ENCODE measurements at regions not wholly inside any gene's neighbourhood (a gene's known extent, or its start where the extent isn't known, plus 50 kb on each side); places are given as distances from the start of the nearest gene placed in this dataset.

DNA sequence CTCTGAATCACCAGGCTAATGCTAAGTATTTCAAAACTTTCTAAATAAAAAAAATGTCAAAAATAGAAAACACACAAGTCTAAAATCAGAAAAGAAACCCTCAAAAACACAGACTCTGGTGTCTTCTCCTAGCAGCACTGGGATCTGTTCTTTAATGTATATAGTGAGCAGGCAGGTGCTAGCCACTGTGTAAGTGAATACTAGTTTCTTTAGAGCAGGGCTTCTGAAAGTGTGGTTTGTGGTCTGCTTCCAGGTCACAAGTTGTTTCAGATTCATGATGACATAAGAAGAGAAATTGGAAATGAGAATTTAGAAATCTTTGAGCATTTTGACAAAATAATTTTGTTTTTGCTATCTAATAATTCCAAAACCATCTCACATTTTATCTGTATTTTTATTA lies 763.1 kb downstream of the USP25 start:
- no peak for DNase-seq (ENCODE audit: low read depth)

GRCh38 chr21:16496609-16497008 lies 766.8 kb downstream of the USP25 start:
- DNase-seq (ENCODE audit: low read depth): no peak

DNA sequence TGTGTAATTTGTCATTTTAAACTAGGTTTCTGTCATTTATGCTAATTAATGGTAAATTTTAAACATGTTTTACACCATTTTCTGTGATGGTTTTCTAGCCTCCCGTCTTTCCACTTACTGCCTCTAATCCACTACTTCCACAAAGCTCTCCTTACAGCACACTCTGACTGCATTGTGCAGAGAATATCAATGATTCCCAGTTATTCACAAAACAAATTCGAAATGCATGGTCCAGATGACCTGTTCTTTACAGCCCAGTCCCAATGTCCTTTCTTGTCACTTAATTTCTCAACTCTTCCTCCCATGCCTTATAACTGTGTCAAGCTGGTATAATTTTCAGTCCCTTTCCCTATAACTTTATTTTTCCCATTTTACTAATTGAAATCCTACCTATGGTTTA lies 770.5 kb downstream of the USP25 start:
- DNase-seq (ENCODE audit: low read depth): no peak

- no peak for DNase-seq (ENCODE audit: low read depth)
Measured at GRCh38 chr21:16502273-16502672, 772.5 kb downstream of the USP25 start.

DNA sequence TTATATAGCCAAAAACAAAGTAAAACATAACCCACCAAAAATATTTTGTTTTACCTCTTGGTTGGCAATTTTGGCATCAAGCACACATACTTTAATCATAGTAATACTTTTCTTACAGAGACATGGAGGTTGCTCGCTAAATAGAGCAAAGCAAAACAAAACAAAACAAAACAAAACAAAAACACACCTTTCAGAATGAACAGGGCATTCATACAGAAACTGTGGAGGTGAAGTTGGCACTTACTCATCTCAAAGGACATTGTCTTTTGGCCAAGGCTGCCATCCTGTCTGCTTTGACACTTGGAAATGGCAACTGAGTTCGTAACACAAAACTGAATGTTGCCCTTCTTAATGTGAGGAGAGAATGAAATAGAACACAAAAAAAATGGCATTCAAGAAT lies 773.1 kb downstream of the USP25 start:
- no peak for DNase-seq (ENCODE audit: low read depth)

- DNase-seq (ENCODE audit: low read depth): no peak
Measured at GRCh38 chr21:16504281-16504680, 774.5 kb downstream of the USP25 start.

- DNase-seq (ENCODE audit: low read depth): no peak
Measured at GRCh38 chr21:16504766-16505165, 775.0 kb downstream of the USP25 start.

DNA sequence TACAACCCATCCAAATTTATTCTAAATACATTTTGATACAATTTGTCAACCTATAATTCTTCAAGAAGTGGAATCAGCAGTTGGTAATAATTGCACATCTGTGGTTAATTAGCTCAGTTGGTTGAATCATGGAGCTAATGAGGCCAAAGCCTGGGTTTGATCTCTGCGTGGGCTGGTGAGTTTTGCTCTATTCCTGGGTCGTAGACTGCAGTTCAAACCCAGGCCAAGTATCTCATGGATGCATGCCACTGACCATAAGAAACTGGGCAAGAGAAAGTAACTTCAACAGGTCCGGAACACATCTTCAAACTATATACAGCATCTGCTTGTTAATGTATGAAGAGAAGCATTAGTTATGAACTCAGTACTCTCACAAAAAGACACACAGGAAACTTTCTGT lies 779.7 kb downstream of the USP25 start:
- no peak for DNase-seq (ENCODE audit: low read depth)

GRCh38 chr21:16514316-16514715 lies 784.5 kb downstream of the USP25 start:
- DNase-seq (ENCODE audit: low read depth): no peak

- DNase-seq (ENCODE audit: low read depth): no peak
Measured at GRCh38 chr21:16517383-16517782, 787.6 kb downstream of the USP25 start.

DNA sequence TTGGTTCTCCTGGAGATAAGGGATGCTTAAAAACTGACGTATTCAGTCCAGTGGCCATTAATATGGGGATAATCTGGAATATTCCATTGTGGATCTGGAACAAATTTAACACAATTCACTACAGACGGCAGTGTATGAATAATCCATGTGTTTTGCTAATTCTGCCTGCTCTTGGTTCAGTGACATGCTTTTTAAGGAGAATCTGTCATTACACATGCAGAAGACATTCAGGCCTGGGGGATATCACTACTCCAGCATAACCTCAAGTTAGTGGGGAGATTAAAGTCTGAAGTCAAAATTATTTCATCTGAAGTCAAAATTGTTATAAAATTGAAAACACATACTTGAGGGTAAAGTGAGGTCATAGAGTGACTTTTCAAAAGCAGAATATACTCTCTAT lies 789.3 kb downstream of the USP25 start:
- no peak for DNase-seq (ENCODE audit: low read depth)

DNA sequence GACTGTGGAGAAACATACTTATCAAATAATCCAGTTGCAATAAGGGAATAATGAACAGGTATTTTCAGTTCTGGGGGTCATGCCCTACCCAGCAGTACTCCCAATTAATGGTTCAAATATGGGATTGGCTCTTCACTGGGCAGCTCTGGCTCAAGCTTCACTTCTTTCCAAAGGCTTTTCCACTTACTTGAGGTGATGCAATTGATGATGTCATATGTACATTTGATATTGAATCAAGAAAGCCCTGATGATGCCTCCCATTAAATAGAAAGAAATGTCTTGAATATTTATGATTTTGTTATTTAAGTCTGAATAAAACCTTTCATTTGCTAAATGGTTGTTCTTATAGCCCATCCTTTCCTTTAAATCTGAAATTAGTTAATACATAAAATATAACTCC lies 789.9 kb downstream of the USP25 start:
- DNase-seq (ENCODE audit: low read depth): no peak

DNA sequence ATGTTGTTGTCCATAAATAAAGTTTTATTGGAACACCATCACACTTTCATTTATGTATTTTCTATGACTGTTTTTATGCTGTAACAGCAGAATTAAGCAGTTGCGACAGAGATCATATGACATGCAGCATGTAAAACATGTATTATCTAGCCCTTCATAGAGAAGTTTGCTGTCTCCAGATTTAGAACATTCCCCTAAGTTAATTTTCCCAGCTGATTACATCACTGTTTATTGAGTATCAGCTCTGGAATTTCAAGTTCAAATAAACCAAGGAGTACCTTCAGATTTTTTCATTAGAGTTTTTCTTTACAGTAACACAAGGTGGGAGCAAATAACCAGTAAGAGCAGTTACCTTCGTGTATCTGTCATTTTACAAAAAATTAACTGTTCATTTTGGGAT lies 792.8 kb downstream of the USP25 start:
- no peak for DNase-seq (ENCODE audit: low read depth)

DNA sequence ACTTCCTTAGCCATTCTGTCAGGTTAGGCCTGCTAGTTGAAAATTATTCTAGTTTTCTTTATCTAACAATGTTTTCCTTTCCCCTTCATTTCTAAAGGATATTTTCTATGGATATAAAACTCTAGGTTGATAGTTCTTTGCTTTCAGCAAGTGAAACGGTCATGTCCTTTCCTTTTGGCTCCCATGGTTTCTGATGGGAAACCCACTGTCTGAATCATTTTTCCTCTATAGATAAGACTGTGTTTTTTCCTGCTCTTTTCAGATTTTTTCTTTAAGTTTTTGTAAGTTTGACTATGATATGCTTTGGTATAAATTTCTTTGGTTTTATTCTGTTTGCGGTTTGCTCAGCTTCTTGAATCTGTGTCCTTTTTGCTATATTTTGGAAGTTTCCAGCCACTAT lies 800.9 kb downstream of the USP25 start:
- DNase-seq (ENCODE audit: low read depth): no peak

DNA sequence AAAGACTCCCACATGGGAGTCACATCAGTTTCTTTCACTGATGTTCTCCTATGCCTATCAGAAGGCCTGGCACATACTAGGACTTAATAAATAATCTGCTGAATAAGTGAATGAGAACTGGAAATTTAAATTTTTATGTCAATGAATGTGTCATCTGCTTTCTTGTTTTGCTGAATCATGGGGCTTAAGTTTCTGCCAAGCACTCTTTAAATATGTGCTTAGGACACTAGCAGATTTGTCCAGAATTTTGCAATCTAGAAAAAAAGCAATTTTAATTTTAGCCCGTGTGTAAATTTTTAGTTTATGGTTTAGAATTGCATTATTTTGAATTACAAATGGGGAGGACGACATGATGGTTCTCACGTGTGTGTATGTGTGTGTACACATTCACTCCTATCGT lies 803.1 kb downstream of the USP25 start:
- DNase-seq (ENCODE audit: low read depth): no peak

DNA sequence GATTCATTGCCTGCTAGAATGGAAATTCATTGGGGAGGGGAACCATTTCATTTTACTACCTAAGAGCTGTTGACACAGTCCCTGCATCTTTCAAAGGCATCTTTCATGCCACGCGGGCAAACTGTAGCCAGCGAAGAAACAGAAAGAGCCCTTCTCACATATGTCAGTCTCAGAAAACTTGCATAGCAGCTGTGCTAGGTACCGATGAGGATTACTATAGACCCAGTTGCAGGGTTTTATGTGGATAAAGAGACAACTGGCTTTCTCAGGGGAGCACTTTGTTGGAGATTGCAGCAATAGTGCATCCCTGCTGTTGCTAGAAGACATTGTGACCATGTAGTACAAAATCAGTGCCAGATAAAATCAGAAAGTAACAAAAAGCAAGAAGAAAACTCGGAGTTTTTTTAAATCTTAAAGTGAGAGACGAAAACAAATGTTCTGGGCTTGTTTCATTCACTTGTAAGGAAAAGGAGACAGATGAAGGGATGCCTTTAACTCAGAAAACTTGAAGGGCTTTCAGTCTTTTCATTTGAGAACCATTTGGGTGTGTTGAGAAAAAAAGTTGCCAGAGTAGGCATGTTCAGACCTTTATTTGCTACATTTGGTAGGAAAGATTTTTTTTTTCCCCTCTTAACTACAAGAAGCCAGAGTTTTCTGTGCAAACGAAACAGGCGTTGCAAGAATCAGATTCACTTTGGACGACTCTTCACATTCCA lies 804.1 kb downstream of the USP25 start:
- DNase-seq (ENCODE audit: low read depth): no peak

GRCh38 chr21:16534408-16535101 lies 804.8 kb downstream of the USP25 start:
- no peak for DNase-seq (ENCODE audit: low read depth)

DNA sequence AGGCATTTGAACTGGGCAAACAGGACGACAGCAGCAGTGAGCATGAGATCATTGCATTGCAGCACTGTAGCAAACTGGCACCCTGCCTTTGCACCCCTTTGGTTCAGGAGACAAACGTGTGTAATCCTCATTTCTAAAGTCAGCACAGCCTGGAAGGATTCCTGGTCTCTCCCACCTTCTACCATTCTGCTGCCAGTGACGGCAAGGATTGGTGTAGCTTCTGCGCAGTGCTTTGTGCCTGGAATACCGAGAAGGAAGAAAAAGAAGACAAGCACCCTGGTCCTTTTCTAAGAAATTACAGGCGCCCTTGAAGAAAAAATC lies 805.3 kb downstream of the USP25 start:
- no peak for DNase-seq (ENCODE audit: low read depth)

- no peak for DNase-seq (ENCODE audit: low read depth)
Measured at GRCh38 chr21:16535626-16536025, 805.8 kb downstream of the USP25 start.

GRCh38 chr21:16536140-16536539 lies 806.4 kb downstream of the USP25 start:
- DNase-seq (ENCODE audit: low read depth): no peak

DNA sequence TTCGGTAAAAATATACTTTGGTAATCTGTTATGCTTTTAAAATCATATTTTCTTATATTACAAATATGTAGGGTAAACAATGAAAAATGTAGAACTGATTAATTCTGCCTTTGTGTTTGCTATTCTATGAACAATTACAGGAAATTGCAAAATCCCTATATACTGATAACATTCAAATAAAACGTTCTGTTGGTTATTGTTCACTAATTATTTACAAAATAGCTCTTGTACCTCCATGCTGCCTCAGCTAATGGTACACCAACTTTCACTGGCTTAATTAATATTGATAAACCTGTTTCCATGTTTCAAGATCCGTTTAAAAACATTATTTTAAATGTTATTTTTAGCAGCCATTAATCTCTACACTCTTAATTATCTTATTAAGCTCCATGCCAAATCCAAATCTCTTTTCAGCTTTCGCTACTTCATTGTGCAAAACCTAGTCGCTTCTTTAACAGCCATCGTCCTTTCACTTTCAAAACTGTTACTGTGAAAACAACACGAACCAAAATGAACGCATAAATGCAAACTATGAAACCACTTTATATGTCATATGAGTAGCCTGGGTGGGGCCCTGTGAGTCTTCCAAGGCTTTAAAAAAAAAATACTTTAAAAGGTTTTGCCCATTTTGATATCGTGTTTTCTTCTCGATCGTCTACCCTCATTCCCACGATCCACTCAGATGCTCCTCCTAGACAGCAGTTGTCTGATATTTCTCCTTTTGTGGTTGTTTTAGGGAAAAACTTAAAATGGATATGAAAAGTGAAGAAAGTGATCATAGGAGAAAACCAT lies 807.1 kb downstream of the USP25 start:
- DNase-seq (ENCODE audit: low read depth): no peak

GRCh38 chr21:16537501-16537900 lies 807.7 kb downstream of the USP25 start:
- DNase-seq (ENCODE audit: low read depth): no peak

DNA sequence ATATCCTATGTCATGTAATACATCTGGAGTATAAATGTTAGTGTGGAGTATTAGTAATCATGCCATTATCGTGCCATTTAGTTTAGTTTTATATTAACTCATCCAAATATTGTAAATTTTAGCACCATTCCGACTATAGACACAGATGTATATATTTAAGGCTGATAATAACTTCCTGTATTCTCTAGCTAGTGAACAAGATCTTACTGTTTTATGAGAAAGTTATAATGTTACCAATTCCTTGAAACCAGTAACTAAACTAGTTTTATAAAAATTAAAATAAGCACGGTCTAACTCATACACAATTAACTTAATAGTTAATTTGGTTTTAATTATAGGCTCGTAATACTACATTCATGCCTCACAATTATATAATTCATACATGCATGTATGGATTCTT lies 808.6 kb downstream of the USP25 start:
- no peak for DNase-seq (ENCODE audit: low read depth)

Data from activated T-helper 9 cell treated with anti-CD3 and anti-CD28 coated beads, Interleukin-2, amount 50 U/mL, for 16 hours (primary cell).